ENCODE measurements at regions not wholly inside any gene's neighbourhood (a gene's known extent, or its start where the extent isn't known, plus 50 kb on each side); places are given as distances from the start of the nearest gene placed in this dataset.

DNA sequence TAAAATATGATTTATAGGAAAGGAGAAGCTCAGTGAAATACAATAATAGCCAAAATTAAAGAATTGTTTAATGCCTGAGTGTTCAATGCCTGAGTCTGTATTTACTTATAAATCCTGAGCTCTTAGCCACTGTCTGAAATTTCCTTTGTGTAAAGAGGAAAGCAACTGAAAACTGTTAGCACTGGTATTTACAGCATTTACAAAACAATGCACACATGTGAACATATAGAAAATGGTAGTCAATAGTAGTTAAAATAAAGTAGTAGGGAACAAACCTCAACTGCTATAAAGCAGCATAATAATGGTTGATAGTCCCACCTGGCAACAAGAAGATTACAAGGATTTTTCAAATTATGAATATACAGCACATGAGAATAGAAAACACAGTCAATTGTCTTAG, 1137.1 kb upstream of the ATXN8OS start:
- TF ChIP-seq, protein P1, sequence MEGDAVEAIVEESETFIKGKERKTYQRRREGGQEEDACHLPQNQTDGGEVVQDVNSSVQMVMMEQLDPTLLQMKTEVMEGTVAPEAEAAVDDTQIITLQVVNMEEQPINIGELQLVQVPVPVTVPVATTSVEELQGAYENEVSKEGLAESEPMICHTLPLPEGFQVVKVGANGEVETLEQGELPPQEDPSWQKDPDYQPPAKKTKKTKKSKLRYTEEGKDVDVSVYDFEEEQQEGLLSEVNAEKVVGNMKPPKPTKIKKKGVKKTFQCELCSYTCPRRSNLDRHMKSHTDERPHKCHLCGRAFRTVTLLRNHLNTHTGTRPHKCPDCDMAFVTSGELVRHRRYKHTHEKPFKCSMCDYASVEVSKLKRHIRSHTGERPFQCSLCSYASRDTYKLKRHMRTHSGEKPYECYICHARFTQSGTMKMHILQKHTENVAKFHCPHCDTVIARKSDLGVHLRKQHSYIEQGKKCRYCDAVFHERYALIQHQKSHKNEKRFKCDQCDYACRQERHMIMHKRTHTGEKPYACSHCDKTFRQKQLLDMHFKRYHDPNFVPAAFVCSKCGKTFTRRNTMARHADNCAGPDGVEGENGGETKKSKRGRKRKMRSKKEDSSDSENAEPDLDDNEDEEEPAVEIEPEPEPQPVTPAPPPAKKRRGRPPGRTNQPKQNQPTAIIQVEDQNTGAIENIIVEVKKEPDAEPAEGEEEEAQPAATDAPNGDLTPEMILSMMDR (IDR thresholded peaks at IDR 0.05; ENCODE audit: low read depth, low read length, poor library complexity, severe bottlenecking) = no peak
- TF ChIP-seq EZH2phosphoT487 (IDR thresholded peaks at IDR 0.05; ENCODE audit: borderline replicate concordance, low read length) = no peak

Measured in DOHH2 (cell line).